ENCODE measurements at regions not wholly inside any gene's neighbourhood (a gene's known extent, or its start where the extent isn't known, plus 50 kb on each side); places are given as distances from the start of the nearest gene placed in this dataset.

- TF ChIP-seq REST (IDR thresholded peaks at IDR 0.05) (no peak), JUND (IDR thresholded peaks at IDR 0.05) (no peak), ATF3 (IDR thresholded peaks at IDR 0.05) (no peak), HNF4A (conservative IDR thresholded peaks at IDR 0.05) (no peak), RAD21 (IDR thresholded peaks at IDR 0.05) (no peak)
These were observed 742.7 kb upstream of the SLC35B3 start (continued) for GRCh38 chr6:9178071-9178470.

GRCh38 chr6:9173229-9173628 lies 737.9 kb upstream of the SLC35B3 start:
- TF ChIP-seq YY1 (IDR thresholded peaks at IDR 0.05) (no peak), FOXA2 (IDR thresholded peaks at IDR 0.05) (no peak), MAX (IDR thresholded peaks at IDR 0.05) (no peak), ATF3 (IDR thresholded peaks at IDR 0.05) (no peak), GABPA (IDR thresholded peaks at IDR 0.05 in 1 of 2, conservative IDR thresholded peaks at IDR 0.05 in 1 of 2) (no peak), JUND (IDR thresholded peaks at IDR 0.05) (no peak)
- TF ChIP-seq, protein P1, sequence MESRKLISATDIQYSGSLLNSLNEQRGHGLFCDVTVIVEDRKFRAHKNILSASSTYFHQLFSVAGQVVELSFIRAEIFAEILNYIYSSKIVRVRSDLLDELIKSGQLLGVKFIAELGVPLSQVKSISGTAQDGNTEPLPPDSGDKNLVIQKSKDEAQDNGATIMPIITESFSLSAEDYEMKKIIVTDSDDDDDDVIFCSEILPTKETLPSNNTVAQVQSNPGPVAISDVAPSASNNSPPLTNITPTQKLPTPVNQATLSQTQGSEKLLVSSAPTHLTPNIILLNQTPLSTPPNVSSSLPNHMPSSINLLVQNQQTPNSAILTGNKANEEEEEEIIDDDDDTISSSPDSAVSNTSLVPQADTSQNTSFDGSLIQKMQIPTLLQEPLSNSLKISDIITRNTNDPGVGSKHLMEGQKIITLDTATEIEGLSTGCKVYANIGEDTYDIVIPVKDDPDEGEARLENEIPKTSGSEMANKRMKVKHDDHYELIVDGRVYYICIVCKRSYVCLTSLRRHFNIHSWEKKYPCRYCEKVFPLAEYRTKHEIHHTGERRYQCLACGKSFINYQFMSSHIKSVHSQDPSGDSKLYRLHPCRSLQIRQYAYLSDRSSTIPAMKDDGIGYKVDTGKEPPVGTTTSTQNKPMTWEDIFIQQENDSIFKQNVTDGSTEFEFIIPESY (IDR thresholded peaks at IDR 0.05) = no peak
- Histone ChIP-seq H3K36me3 (ENCODE audit: control insufficient read depth in 4 of 4, insufficient read depth in 3 of 4, low read depth in 1 of 4, low read length in 3 of 4) (no peaks in the 10 kb centered on the region), H3K4me1 (ENCODE audit: control insufficient read depth in 4 of 4, insufficient read depth in 4 of 4, low read length in 3 of 4) (no peaks in the 10 kb centered on the region), H3K9ac (ENCODE audit: low read depth in 1 of 2, low read length in 2 of 2) (no peak overlapping the region), H3K4me3 (ENCODE audit: low read depth in 1 of 3, low read length in 3 of 3) (no peak overlapping the region), H3K27ac (ENCODE audit: low read depth in 1 of 2, low read length in 2 of 2) (no peak overlapping the region), H3K27me3 (ENCODE audit: control insufficient read depth in 4 of 4, insufficient read depth in 4 of 4, low read length in 3 of 4) (no peaks in the 10 kb centered on the region), H3K9me3 (ENCODE audit: control insufficient read depth in 4 of 4, low read length in 3 of 4) (peaks cover 0 to 3% (median 0%) of the 10 kb centered on the region in 4 donors)
- 75% methylated on average over 7 of the region's 7 CpGs for WGBS
- no peak for DNase-seq (ENCODE audit: low spot score)

GRCh38 chr6:9172096-9172495 lies 736.8 kb upstream of the SLC35B3 start:
- Histone ChIP-seq H3K9me3 (ENCODE audit: control insufficient read depth in 4 of 4, low read length in 3 of 4) (peaks cover 0 to 3% (median 0%) of the 10 kb centered on the region in 4 donors), H3K36me3 (ENCODE audit: control insufficient read depth in 4 of 4, insufficient read depth in 3 of 4, low read depth in 1 of 4, low read length in 3 of 4) (no peaks in the 10 kb centered on the region), H3K9ac (ENCODE audit: low read depth in 1 of 2, low read length in 2 of 2) (no peak overlapping the region), H3K27ac (ENCODE audit: low read depth in 1 of 2, low read length in 2 of 2) (no peak overlapping the region), H3K4me1 (ENCODE audit: control insufficient read depth in 4 of 4, insufficient read depth in 4 of 4, low read length in 3 of 4) (no peaks in the 10 kb centered on the region), H3K27me3 (ENCODE audit: control insufficient read depth in 4 of 4, insufficient read depth in 4 of 4, low read length in 3 of 4) (no peaks in the 10 kb centered on the region), H3K4me3 (ENCODE audit: low read depth in 1 of 3, low read length in 3 of 3) (no peak overlapping the region)
- no peak for DNase-seq (ENCODE audit: low spot score)
- WGBS = 97% methylated on average over 1 of the region's 1 CpG
- TF ChIP-seq, protein P1 (IDR thresholded peaks at IDR 0.05) = no peak
- TF ChIP-seq ATF3 (IDR thresholded peaks at IDR 0.05) (no peak), JUND (IDR thresholded peaks at IDR 0.05) (no peak), REST (IDR thresholded peaks at IDR 0.05) (no peak), SP1 (IDR thresholded peaks at IDR 0.05) (no peak), EGR1 (IDR thresholded peaks at IDR 0.05; ENCODE audit: low read depth in 2 of 2) (no peak), TAF1 (conservative IDR thresholded peaks at IDR 0.05) (no peak), MAX (IDR thresholded peaks at IDR 0.05) (no peak), GABPA (IDR thresholded peaks at IDR 0.05 in 1 of 2, conservative IDR thresholded peaks at IDR 0.05 in 1 of 2) (no peak), HNF4G (IDR thresholded peaks at IDR 0.05) (no peak), FOXA1 (IDR thresholded peaks at IDR 0.05) (no peak)

Measured in liver (tissue), 7 donors.